ENCODE measurements at regions not wholly inside any gene's neighbourhood (a gene's known extent, or its start where the extent isn't known, plus 50 kb on each side); places are given as distances from the start of the nearest gene placed in this dataset.

DNA sequence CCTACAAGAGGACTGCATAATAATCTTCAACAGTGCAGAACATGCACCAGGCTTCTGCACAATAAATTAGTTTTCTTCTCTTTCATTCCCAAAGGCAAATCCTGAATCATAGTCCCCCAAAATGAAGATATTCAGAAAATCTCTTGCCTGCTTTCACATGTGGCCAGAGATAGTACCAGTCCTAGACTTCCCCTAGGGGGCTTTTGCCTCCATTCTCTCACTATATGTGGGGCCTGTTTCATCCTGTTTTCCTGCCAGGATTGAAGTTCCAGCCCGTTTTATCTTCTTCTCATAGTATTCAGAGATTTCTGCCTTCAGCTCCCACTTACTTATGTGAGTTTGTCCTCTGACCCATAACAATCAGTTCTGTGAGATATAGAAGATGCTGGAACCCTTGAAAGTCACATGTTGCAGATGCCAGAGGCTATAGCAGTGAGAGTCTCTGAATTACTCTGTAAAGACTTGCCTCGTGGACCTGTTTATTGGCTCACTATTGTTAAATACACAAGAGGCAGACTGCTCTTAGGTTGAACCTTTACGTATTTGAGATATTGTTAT, 421.9 kb upstream of the PCDH9 start:
- no peak overlapping the region for H3K4me3 Mint-ChIP-seq
- peaks cover 5% of the 10 kb centered on the region for H3K9me3 Mint-ChIP-seq
- CTCF ChIA-PET = no interaction called here
- intact Hi-C loops (cut with micrococcal nuclease) = no loop called here
- ATAC-seq = no peak
- no peak overlapping the region for H3K27ac Mint-ChIP-seq
- H3K27me3 Mint-ChIP-seq = no peaks in the 10 kb centered on the region
- no peak for DNase-seq
- POLR2A ChIA-PET = no interaction called here
- H3K36me3 Mint-ChIP-seq (ENCODE audit: low read depth) = no peaks in the 10 kb centered on the region
- TF ChIP-seq, protein P1, sequence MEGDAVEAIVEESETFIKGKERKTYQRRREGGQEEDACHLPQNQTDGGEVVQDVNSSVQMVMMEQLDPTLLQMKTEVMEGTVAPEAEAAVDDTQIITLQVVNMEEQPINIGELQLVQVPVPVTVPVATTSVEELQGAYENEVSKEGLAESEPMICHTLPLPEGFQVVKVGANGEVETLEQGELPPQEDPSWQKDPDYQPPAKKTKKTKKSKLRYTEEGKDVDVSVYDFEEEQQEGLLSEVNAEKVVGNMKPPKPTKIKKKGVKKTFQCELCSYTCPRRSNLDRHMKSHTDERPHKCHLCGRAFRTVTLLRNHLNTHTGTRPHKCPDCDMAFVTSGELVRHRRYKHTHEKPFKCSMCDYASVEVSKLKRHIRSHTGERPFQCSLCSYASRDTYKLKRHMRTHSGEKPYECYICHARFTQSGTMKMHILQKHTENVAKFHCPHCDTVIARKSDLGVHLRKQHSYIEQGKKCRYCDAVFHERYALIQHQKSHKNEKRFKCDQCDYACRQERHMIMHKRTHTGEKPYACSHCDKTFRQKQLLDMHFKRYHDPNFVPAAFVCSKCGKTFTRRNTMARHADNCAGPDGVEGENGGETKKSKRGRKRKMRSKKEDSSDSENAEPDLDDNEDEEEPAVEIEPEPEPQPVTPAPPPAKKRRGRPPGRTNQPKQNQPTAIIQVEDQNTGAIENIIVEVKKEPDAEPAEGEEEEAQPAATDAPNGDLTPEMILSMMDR (IDR thresholded peaks at IDR 0.05) = no peak
- H3K4me1 Mint-ChIP-seq (ENCODE audit: low read depth) = no peaks in the 10 kb centered on the region

DNA sequence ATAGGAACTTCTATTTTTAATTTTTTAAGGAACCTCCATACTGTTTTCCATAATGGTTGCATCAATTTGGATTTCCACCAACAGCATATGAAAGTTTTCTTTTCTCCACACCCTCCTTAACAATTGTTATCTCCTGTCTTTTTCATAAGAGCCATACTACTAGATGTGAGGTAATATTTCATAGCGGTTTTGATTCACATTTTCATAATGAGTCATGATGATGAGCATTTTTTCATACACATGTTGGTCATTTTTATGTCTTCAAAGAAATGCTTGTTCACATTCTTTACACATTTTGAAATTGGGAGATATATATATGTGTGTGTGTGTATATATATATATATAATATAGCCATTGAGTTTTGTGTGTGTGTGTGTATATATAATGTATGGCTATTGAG, 420.3 kb upstream of the PCDH9 start:
- DNase-seq (no peak), ATAC-seq (no peak)
- TF ChIP-seq, protein P1 (IDR thresholded peaks at IDR 0.05) = no peak
- H3K27ac Mint-ChIP-seq = no peak overlapping the region
- no peaks in the 10 kb centered on the region for H3K27me3 Mint-ChIP-seq
- no peak overlapping the region for H3K4me3 Mint-ChIP-seq
- CTCF ChIA-PET = no interaction called here
- peaks cover 12% of the 10 kb centered on the region for H3K9me3 Mint-ChIP-seq
- no peaks in the 10 kb centered on the region for H3K4me1 Mint-ChIP-seq (ENCODE audit: low read depth)
- POLR2A ChIA-PET = no interaction called here
- no peaks in the 10 kb centered on the region for H3K36me3 Mint-ChIP-seq (ENCODE audit: low read depth)
- intact Hi-C loops (cut with micrococcal nuclease) = no loop called here

DNA sequence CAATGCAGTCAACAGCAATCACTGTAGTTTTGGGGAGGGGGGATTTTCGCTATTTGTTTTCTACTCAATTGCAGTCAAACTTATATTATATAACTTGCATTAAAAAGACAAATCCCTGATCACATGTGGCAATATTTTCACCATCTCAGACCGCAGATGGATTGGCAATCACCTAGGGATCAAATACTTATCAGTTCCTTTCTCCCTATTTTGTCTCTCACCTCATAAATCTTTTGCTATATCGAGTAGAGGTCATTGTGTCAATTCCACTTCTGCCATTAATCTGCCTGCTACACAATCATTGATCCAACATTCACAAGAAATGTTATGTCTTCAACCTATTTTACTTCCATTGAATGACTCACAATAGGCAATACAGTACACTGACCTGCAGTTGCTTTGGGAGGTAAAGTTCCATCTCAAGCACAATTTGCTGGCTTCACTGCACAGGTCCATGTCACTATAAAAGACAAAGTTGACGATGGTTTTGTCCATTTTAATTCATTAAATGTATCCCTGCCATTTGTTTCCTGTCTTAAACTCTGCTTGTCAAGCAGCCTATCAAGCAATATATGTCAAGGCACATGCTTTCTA, 415.8 kb upstream of the PCDH9 start:
- intact Hi-C loops (cut with micrococcal nuclease) = no loop called here
- Mint-ChIP-seq H3K27ac (no peak overlapping the region), H3K4me3 (no peak overlapping the region), H3K4me1 (ENCODE audit: low read depth) (no peaks in the 10 kb centered on the region), H3K36me3 (ENCODE audit: low read depth) (no peaks in the 10 kb centered on the region), H3K27me3 (no peaks in the 10 kb centered on the region), H3K9me3 (peaks cover 21% of the 10 kb centered on the region)
- POLR2A ChIA-PET = no interaction called here
- TF ChIP-seq, protein P1 (IDR thresholded peaks at IDR 0.05) = no peak
- CTCF ChIA-PET = no interaction called here
- ATAC-seq (no peak), DNase-seq (no peak)

DNA sequence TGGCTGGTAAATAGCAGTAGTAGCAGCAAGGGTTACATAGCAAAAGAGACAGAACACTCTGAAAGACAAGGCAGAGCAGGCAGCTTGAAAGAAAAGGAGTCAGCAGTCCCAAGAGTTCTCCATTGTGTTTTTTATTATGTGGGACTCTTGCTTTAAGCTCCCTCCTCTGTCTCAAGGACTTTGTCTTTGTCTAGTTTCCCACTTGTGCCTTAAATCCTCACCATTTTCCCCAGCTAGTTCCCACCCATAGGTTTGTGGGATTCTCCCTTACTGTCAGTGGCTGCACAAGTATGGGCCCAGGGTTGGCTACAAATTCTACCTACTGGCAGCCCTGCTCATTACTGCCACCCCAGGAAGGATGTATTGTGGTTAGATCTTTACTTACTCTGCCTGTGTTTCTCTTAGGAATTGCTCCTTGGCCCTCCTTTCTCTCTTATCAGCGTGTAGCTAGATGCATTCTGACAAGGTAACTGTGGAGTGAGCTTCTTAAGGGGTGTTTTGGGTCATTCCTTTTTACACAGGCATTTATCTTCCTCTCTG, 413.4 kb upstream of the PCDH9 start:
- intact Hi-C loops (cut with micrococcal nuclease) = no loop called here
- CTCF ChIA-PET = no interaction called here
- ATAC-seq (no peak), DNase-seq (no peak)
- Mint-ChIP-seq H3K9me3 (peaks cover 26% of the 10 kb centered on the region), H3K4me1 (ENCODE audit: low read depth) (no peaks in the 10 kb centered on the region), H3K27me3 (no peaks in the 10 kb centered on the region), H3K36me3 (ENCODE audit: low read depth) (no peaks in the 10 kb centered on the region), H3K27ac (no peak overlapping the region), H3K4me3 (no peak overlapping the region)
- TF ChIP-seq, protein P1 (IDR thresholded peaks at IDR 0.05) = no peak
- POLR2A ChIA-PET = no interaction called here

DNA sequence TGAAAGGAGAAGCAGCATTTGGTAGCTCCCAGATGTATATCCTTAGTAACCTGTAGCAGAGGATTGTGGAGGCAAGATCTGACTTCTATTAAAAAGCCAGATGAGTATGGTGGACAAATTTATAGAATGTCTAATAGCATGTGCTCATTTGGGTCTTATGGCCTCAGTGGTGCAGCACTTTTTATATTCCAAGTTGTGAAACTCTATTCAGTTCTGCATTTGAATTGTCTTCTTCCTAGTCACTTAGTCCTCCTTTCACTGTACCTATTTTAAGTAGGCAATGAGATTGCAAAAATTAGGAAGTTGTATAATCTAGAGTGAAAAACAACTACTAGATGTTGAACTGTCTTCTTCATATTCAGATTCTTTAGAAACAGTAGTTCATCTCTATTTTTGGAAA, 412.5 kb upstream of the PCDH9 start:
- intact Hi-C loops (cut with micrococcal nuclease) = no loop called here
- CTCF ChIA-PET = no interaction called here
- peaks cover 26% of the 10 kb centered on the region for H3K9me3 Mint-ChIP-seq
- H3K36me3 Mint-ChIP-seq (ENCODE audit: low read depth) = no peaks in the 10 kb centered on the region
- no peaks in the 10 kb centered on the region for H3K27me3 Mint-ChIP-seq
- POLR2A ChIA-PET = no interaction called here
- TF ChIP-seq, protein P1 (IDR thresholded peaks at IDR 0.05) = no peak
- no peak for ATAC-seq
- DNase-seq = no peak
- no peak overlapping the region for H3K27ac Mint-ChIP-seq
- no peak overlapping the region for H3K4me3 Mint-ChIP-seq
- no peaks in the 10 kb centered on the region for H3K4me1 Mint-ChIP-seq (ENCODE audit: low read depth)

Data from activated CD8-positive, alpha-beta T cell treated with anti-CD3 and anti-CD28 coated beads for 36 hours (primary cell).